Adrenal gland (tissue), 5 donors: ENCODE measurements at regions not wholly inside any gene's neighbourhood (a gene's known extent, or its start where the extent isn't known, plus 50 kb on each side); places are given as distances from the start of the nearest gene placed in this dataset.

Experiments
- CTCF ChIP-seq, 6 experiments: fragments of 450-650 bp in 4 of 6; fragments of 200-600 bp in 2 of 6; sonication (generic) in 1 of 6; IDR thresholded peaks; 1 replicate in 5 of 6; 2 replicates in 1 of 6; pipeline versions ENCODE4 v1.5.1 to v1.8.0; 2016 to 2021; ENCODE audit warnings: antibody characterized with exemption in 6 of 6, mild to moderate bottlenecking in 2 of 6, moderate library complexity in 1 of 6
- POLR2A ChIP-seq, 2 donors: fragments of 450-650 bp; IDR thresholded peaks; one replicate each; pipeline ENCODE4 v1.6.1; 2017; ENCODE audit warnings: antibody characterized with exemption in 2 of 2, mild to moderate bottlenecking in 2 of 2, moderate library complexity in 1 of 2
- donor health status: DM: no; HTN: no; CAD: no.

- TF ChIP-seq POLR2A (IDR thresholded peaks at IDR 0.05) (no peak), CTCF (IDR thresholded peaks at IDR 0.05) (no peak)
These were observed 57.6 kb upstream of the CCDC28A start for GRCh38 chr6:138716013-138716412.
